ENCODE measurements at regions not wholly inside any gene's neighbourhood (a gene's known extent, or its start where the extent isn't known, plus 50 kb on each side); places are given as distances from the start of the nearest gene placed in this dataset.

DNA sequence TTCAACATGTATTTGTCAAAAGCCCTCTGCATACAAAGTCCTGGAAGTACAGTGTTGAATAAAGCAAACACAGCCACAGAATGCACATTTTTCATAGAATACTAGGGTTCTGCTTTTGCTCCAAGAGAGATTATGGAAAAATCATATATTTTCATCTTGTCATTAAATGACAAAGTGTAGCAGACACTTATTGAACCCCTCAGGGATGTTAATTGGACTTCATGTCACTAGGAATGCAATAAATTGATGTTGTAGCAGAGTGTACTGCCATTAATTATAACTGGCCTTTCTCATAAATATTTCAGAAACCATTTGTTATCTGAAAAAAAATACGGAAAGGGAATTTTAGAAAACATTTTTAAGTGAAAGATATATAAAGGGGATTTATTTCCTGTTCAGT, 64.5 kb upstream of the TAC1 start:
- no peak overlapping the region for H3K27ac ChIP-seq
- H3K4me1 ChIP-seq = no peaks in the 10 kb centered on the region
- TF ChIP-seq POLR2A (IDR thresholded peaks at IDR 0.05) = no peak
- TF ChIP-seq, protein P1, sequence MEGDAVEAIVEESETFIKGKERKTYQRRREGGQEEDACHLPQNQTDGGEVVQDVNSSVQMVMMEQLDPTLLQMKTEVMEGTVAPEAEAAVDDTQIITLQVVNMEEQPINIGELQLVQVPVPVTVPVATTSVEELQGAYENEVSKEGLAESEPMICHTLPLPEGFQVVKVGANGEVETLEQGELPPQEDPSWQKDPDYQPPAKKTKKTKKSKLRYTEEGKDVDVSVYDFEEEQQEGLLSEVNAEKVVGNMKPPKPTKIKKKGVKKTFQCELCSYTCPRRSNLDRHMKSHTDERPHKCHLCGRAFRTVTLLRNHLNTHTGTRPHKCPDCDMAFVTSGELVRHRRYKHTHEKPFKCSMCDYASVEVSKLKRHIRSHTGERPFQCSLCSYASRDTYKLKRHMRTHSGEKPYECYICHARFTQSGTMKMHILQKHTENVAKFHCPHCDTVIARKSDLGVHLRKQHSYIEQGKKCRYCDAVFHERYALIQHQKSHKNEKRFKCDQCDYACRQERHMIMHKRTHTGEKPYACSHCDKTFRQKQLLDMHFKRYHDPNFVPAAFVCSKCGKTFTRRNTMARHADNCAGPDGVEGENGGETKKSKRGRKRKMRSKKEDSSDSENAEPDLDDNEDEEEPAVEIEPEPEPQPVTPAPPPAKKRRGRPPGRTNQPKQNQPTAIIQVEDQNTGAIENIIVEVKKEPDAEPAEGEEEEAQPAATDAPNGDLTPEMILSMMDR (IDR thresholded peaks at IDR 0.05) = no peak
- H3K9me3 ChIP-seq = no peaks in the 10 kb centered on the region
- WGBS, 2 donors = 58 to 67% methylated on average over 1 of the region's 1 CpG
- H3K4me3 ChIP-seq (replicated peaks in 1 of 3) = no peak overlapping the region
- H3K27me3 ChIP-seq = no peaks in the 10 kb centered on the region
- no peaks in the 10 kb centered on the region for H3K36me3 ChIP-seq
- intact Hi-C loops (cut with DNase I) = no loop called here
- DNase-seq = no peak

DNA sequence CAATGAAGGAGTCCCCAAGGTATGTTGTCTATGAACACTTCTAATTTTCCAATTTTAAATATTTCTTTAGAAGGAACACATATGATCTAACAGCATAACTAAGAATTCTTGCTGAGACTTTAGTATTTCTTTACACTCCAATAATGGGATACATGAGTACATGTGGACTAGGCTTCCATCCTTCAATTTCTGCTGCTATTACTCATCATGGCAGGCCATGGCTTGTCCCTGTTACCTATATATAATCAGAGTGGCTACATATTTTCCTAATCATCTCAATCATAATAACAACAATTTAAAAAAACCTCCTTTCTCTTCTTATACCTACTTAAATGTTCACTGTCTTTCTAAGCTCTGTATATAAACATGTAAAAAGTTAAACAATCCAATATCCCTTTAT, 60.3 kb upstream of the TAC1 start:
- intact Hi-C loops (cut with DNase I) = no loop called here
- no peak for TF ChIP-seq POLR2A (IDR thresholded peaks at IDR 0.05)
- TF ChIP-seq, protein P1 (IDR thresholded peaks at IDR 0.05) = no peak
- H3K27me3 ChIP-seq = no peaks in the 10 kb centered on the region

DNA sequence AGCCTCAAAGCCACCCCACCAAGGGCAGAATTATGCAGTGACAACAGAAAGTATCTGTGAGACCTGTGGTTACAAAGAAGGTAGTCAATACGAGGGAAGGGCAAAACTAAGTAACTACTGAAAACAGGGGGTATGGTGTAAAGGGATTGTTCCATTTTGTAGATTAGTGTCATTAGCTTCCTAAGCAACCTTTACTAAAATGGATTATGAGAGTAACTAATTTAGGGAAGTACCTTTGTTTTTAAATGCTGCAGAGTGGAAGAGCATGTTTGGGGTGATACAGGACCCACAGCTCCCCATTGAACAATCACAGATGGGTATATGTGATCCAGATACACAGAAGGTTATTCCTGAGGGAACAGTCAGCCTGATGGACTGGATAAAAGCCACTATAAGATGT, 51.3 kb upstream of the TAC1 start:
- Histone ChIP-seq H3K4me1 (no peaks in the 10 kb centered on the region), H3K27ac (no peak overlapping the region), H3K36me3 (no peaks in the 10 kb centered on the region), H3K4me3 (replicated peaks in 1 of 3) (no peak overlapping the region), H3K27me3 (no peaks in the 10 kb centered on the region), H3K9me3 (no peaks in the 10 kb centered on the region)
- intact Hi-C loops (cut with DNase I) = no loop called here
- WGBS, 2 donors = 44 to 57% methylated on average over 1 of the region's 1 CpG
- no peak for DNase-seq
- TF ChIP-seq, protein P1 (IDR thresholded peaks at IDR 0.05) = no peak
- TF ChIP-seq POLR2A (IDR thresholded peaks at IDR 0.05) = no peak

More for the DNA sequence above, 60.3 kb upstream of the TAC1 start:
- H3K4me3 ChIP-seq (replicated peaks in 1 of 3) = no peak overlapping the region
- DNase-seq = no peak
- H3K4me1 ChIP-seq = no peaks in the 10 kb centered on the region
- H3K36me3 ChIP-seq = no peaks in the 10 kb centered on the region
- H3K9me3 ChIP-seq = no peaks in the 10 kb centered on the region
- H3K27ac ChIP-seq = no peak overlapping the region
